CD4-positive, CD25-positive, alpha-beta regulatory T cell (primary cell): ENCODE measurements at regions not wholly inside any gene's neighbourhood (a gene's known extent, or its start where the extent isn't known, plus 50 kb on each side); places are given as distances from the start of the nearest gene placed in this dataset.

Experiments
- ATAC-seq, 2 donors: fragments of 150-1000 bp; cut with Tn5 transposase; one replicate each; pipeline ENCODE4 v1.10.0; 2021; ENCODE audit warnings: low read depth in 2 of 2, moderate number of reproducible peaks in 2 of 2, moderate library complexity in 1 of 2
- DNase-seq, 3 donors: peaks; one replicate each; pipeline versions ENCODE4 v3.0.0 to v3.0.0-alpha.2; 2012 to 2022; ENCODE audit warnings: mixed read lengths in 1 of 3
- H3K27ac ChIP-seq: one replicate; pipeline ENCODE4 v1.7.0; 2013; ENCODE audit warnings: mild to moderate bottlenecking, low read length; ENCODE audit not compliant: insufficient read depth, poor library complexity, severe bottlenecking
- H3K27me3 ChIP-seq: one replicate; pipeline ENCODE4 v1.7.0; 2013; ENCODE audit warnings: low read length; ENCODE audit not compliant: control insufficient read depth, insufficient read depth
- H3K36me3 ChIP-seq: one replicate; pipeline ENCODE4 v1.7.0; 2013; ENCODE audit warnings: mild to moderate bottlenecking, low read length, moderate library complexity; ENCODE audit not compliant: control insufficient read depth, insufficient read depth
- H3K4me1 ChIP-seq: 2 replicates; pipeline ENCODE4 v1.7.0; 2013; ENCODE audit warnings: mild to moderate bottlenecking, low read length; ENCODE audit not compliant: insufficient read depth, control insufficient read depth, poor library complexity, severe bottlenecking
- H3K4me3 ChIP-seq: one replicate; pipeline ENCODE4 v1.7.0; 2013; ENCODE audit warnings: low read depth, mild to moderate bottlenecking, low read length, moderate library complexity
- H3K9me3 ChIP-seq, 2 experiments: 1 replicate in 1 of 2; 2 replicates in 1 of 2; pipeline ENCODE4 v1.7.0; 2013; ENCODE audit warnings: low read length in 2 of 2, mild to moderate bottlenecking in 1 of 2, moderate library complexity in 1 of 2; ENCODE audit not compliant: control insufficient read depth in 2 of 2
- H3K27ac Mint-ChIP-seq, 3 donors: one replicate each; pipeline ENCODE4 v1.8.0; 2020 to 2022; ENCODE audit warnings: mild to moderate bottlenecking in 3 of 3, mixed read lengths in 3 of 3, moderate library complexity in 2 of 3
- H3K27me3 Mint-ChIP-seq: one replicate; pipeline ENCODE4 v1.8.0; 2022; ENCODE audit warnings: mild to moderate bottlenecking, mixed read lengths
- H3K36me3 Mint-ChIP-seq: one replicate; pipeline ENCODE4 v1.8.0; 2020; ENCODE audit warnings: mixed read lengths
- H3K4me1 Mint-ChIP-seq, 4 donors: one replicate each; pipeline ENCODE4 v1.8.0; 2020 to 2022; ENCODE audit warnings: mixed read lengths in 4 of 4, mild to moderate bottlenecking in 1 of 4
- H3K4me3 Mint-ChIP-seq, 4 donors: one replicate each; pipeline ENCODE4 v1.8.0; 2020 to 2022; ENCODE audit warnings: mild to moderate bottlenecking in 4 of 4, mixed read lengths in 4 of 4, moderate library complexity in 3 of 4
- H3K9me3 Mint-ChIP-seq, 7 donors: one replicate each; pipeline ENCODE4 v1.8.0; 2020 to 2022; ENCODE audit warnings: mixed read lengths in 7 of 7, mild to moderate bottlenecking in 3 of 7, moderate library complexity in 2 of 7

- Histone ChIP-seq H3K4me1 (no peaks in the 10 kb centered on the region), H3K27me3 (no peaks in the 10 kb centered on the region), H3K27ac (no peak overlapping the region), H3K9me3 (no peaks in the 10 kb centered on the region), H3K4me3 (no peak overlapping the region), H3K36me3 (no peaks in the 10 kb centered on the region)
- no peak overlapping the region for H3K4me3 Mint-ChIP-seq
- DNase-seq (no peak), ATAC-seq (no peak)
- H3K9me3 Mint-ChIP-seq: peaks cover 0 to 3% (median 0%) of the 10 kb centered on the region in 7 donors
- no peaks in the 10 kb centered on the region for H3K36me3 Mint-ChIP-seq
- H3K4me1 Mint-ChIP-seq: no peaks in the 10 kb centered on the region
- H3K27ac Mint-ChIP-seq: no peak overlapping the region
- peaks cover 5% of the 10 kb centered on the region for H3K27me3 Mint-ChIP-seq
Observed at GRCh38 chr3:194844046-194844445, 158.4 kb downstream of the FAM43A start.

DNA sequence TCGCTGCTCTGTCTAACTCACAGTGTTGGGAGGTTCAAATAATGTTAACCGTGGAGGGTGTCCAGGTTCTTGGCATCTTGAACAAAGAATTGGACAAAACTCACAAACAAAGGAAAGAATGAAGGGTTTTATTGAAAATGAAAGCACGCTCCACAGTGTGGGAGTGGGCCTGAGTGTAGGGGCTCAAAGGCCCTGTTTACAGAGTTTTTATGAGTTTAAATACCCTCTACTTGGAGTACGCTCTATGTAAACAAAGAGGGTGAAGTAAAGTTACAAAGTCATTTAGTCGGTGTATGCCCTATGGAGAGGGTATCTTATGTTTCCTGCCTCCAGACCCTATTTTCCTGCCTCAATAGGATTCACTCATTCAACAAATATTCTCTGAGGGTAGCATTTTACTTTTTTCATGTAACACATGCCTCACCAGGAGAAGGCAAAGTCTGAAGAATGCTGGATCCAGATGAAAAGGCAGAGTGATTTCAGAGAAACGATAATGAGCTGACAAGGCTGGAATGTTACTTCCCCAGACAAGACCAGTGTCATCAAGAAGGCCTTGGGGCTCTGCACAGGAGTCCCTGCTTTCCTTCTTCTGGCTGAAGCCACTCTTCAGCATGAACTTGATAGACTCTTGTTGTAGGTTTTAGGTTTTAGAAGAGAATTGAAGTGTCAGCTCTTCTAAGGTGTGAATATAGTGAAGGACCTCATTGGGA lies 163.6 kb downstream of the FAM43A start:
- Mint-ChIP-seq H3K9me3 (peaks cover 0 to 3% (median 0%) of the 10 kb centered on the region in 7 donors), H3K4me3 (no peak overlapping the region), H3K36me3 (no peaks in the 10 kb centered on the region), H3K27me3 (peaks cover 7% of the 10 kb centered on the region), H3K4me1 (no peaks in the 10 kb centered on the region), H3K27ac (no peak overlapping the region)
- Histone ChIP-seq H3K36me3 (no peaks in the 10 kb centered on the region), H3K27ac (no peak overlapping the region), H3K27me3 (no peaks in the 10 kb centered on the region), H3K4me3 (no peak overlapping the region), H3K4me1 (no peaks in the 10 kb centered on the region), H3K9me3 (no peaks in the 10 kb centered on the region)
- DNase-seq (no peak), ATAC-seq (no peak)

DNA sequence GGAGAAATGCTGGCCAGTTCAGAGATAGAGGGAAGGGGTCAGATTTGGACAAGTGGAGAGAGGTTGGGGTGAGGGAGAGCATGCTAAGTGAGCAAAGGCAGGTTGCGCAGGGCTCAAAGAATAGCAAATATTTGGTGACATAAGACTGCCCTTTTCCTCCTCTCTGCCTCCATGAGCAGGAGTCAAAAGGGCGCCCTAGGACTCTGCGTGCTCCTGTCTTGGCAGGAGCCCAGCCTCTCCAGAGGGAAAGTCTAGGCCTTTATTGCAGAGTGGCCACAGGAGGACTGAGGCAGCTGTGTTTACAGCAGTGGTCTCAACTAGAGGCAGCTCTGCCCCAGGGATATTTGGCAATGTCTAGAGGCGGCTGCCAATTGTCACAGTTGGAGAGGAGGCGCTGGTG lies 165.6 kb downstream of the FAM43A start:
- H3K27ac ChIP-seq: no peak overlapping the region
- H3K36me3 ChIP-seq: no peaks in the 10 kb centered on the region
- no peaks in the 10 kb centered on the region for H3K27me3 ChIP-seq
- ATAC-seq (no peak), DNase-seq (no peak)
- no peaks in the 10 kb centered on the region for H3K9me3 Mint-ChIP-seq
- no peak overlapping the region for H3K4me3 ChIP-seq
- peaks cover 7% of the 10 kb centered on the region for H3K27me3 Mint-ChIP-seq
- H3K4me1 ChIP-seq: no peaks in the 10 kb centered on the region
- H3K27ac Mint-ChIP-seq: peak overlapping the region in 2 of 3 donors; percentile 35 to 71
- H3K4me1 Mint-ChIP-seq: no peaks in the 10 kb centered on the region
- no peak overlapping the region for H3K4me3 Mint-ChIP-seq
- H3K9me3 ChIP-seq: no peaks in the 10 kb centered on the region
- no peaks in the 10 kb centered on the region for H3K36me3 Mint-ChIP-seq

DNA sequence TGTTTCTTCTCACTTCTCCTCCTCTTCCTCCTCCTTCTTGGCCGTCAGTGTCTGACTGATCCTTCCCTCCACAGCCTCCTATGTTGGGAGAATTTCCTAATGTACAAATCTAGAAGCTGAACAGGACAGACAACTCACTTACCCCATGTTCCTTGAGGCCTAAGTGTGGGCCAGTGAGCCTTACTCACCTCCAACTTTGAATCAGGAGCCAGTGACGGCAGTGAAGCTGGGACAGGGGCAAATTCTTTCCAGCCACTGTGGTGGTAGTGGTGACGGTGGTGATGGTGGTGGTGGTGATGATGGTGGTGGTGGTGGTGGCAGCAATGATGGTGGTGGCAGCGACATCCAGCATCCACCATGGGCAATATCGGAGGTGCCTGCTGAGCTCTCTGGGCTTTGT lies 166.3 kb downstream of the FAM43A start:
- DNase-seq: no peak
- H3K9me3 Mint-ChIP-seq: no peaks in the 10 kb centered on the region
- no peak overlapping the region for H3K4me3 Mint-ChIP-seq

DNA sequence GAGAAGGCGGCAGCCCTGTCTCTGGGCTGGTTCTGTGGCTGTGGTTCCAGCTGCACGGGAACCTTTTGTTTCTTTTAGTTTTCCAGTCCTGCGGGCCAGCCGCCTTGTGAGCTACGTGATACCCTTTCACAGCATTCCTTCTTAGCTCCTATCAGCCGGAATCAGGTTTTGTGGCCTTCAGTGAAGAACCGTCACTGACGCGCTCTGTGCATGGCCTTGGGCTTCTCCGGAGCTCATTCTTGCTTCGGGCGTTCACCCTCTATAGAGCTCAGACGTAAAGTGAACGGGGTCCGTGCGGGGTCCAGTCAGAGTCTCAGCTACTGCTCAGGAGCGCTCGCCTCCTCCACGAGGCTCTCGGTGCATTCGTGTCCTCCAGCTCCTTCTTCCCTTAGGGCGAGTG lies 166.7 kb downstream of the FAM43A start:
- no peak overlapping the region for H3K4me3 Mint-ChIP-seq
- no peak overlapping the region for H3K27ac ChIP-seq

More for the DNA sequence above, 166.3 kb downstream of the FAM43A start:
- no peaks in the 10 kb centered on the region for H3K27me3 ChIP-seq
- no peaks in the 10 kb centered on the region for H3K4me1 ChIP-seq
- H3K36me3 ChIP-seq: no peaks in the 10 kb centered on the region
- no peak overlapping the region for H3K27ac ChIP-seq
- Mint-ChIP-seq H3K4me1 (no peaks in the 10 kb centered on the region), H3K27me3 (peaks cover 7% of the 10 kb centered on the region), H3K36me3 (no peaks in the 10 kb centered on the region), H3K27ac (no peak overlapping the region)
- no peak overlapping the region for H3K4me3 ChIP-seq
- ATAC-seq: no peak
- no peaks in the 10 kb centered on the region for H3K9me3 ChIP-seq

DNA sequence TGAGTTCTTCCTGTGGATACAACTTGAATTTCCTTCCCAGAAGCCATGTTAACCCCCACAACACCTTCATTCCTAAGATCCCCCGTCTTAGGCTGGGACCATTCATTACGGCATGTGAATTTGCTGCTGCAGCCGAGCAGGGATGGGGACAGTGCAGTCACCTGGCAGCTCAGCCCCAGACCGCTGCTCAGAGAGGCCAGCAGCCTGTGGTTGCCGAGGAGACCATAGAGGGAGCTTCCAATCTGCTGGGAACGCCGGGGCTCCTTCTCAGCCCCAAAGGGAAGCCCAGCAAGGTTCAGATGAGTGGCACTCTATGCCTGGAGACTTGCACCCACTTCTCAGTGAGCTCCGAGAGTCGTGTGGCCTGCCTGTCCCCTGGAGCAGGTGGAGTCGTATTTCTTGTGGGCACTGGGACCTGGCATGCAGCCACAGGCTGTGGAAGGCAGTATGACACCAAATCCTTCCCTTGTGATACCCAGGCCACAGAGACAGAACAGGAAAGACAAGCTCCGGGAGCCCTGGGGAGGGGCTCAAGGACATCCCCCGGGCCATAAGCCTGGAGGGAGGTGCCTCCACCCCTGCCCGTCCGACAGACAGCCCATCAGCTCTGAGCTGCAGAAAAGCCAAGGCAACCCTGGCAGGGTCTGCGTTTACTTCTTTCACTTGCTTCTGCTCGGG lies 167.3 kb downstream of the FAM43A start:
- no peak overlapping the region for H3K4me3 Mint-ChIP-seq
- no peaks in the 10 kb centered on the region for H3K4me1 Mint-ChIP-seq
- Histone ChIP-seq H3K27ac (no peak overlapping the region), H3K4me3 (no peak overlapping the region), H3K4me1 (no peaks in the 10 kb centered on the region), H3K27me3 (no peaks in the 10 kb centered on the region), H3K9me3 (no peaks in the 10 kb centered on the region), H3K36me3 (no peaks in the 10 kb centered on the region)
- ATAC-seq: no peak
- H3K27ac Mint-ChIP-seq: no peak overlapping the region
- no peaks in the 10 kb centered on the region for H3K36me3 Mint-ChIP-seq
- no peaks in the 10 kb centered on the region for H3K9me3 Mint-ChIP-seq
- no peak for DNase-seq
- H3K27me3 Mint-ChIP-seq: peaks cover 7% of the 10 kb centered on the region

More for the DNA sequence above, 166.7 kb downstream of the FAM43A start:
- Histone ChIP-seq H3K4me3 (no peak overlapping the region), H3K4me1 (no peaks in the 10 kb centered on the region), H3K27me3 (no peaks in the 10 kb centered on the region), H3K36me3 (no peaks in the 10 kb centered on the region), H3K9me3 (no peaks in the 10 kb centered on the region)
- no peak overlapping the region for H3K27ac Mint-ChIP-seq
- DNase-seq (no peak), ATAC-seq (no peak)
- H3K36me3 Mint-ChIP-seq: no peaks in the 10 kb centered on the region
- H3K9me3 Mint-ChIP-seq: no peaks in the 10 kb centered on the region
- peaks cover 7% of the 10 kb centered on the region for H3K27me3 Mint-ChIP-seq
- no peaks in the 10 kb centered on the region for H3K4me1 Mint-ChIP-seq

DNA sequence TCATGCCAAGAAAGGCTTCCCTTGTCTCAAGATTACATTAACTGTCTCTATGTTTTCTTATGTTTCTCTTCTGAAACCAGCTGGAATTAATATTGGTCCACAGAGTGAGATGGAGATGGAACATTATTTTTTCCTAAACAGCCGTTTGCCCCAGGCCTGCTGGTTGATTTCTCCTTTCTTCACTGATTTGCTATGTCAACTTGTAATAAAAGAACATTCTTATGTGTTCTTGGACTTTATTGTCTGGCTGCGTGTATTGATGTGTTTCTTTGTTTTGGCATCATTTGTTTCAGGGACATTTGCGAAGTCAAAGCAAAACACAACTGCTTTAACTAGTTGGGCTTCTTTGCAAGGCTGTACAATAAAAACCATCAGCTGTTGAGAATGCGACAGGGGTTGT lies 168.5 kb downstream of the FAM43A start:
- DNase-seq (no peak), ATAC-seq (no peak)
- H3K27ac ChIP-seq: no peak overlapping the region
- Mint-ChIP-seq H3K36me3 (peaks cover 2% of the 10 kb centered on the region), H3K27me3 (peaks cover 13% of the 10 kb centered on the region), H3K4me1 (no peaks in the 10 kb centered on the region), H3K4me3 (no peak overlapping the region), H3K9me3 (no peaks in the 10 kb centered on the region), H3K27ac (no peak overlapping the region)
- no peak overlapping the region for H3K4me3 ChIP-seq
- no peaks in the 10 kb centered on the region for H3K36me3 ChIP-seq
- H3K9me3 ChIP-seq: no peaks in the 10 kb centered on the region
- no peaks in the 10 kb centered on the region for H3K4me1 ChIP-seq
- no peaks in the 10 kb centered on the region for H3K27me3 ChIP-seq
